Stimulated activated CD8-positive, alpha-beta memory T cell treated with anti-CD3 and anti-CD28 coated beads, Interleukin-2, amount 100 ng/mL, for 48 hours (primary cell): ENCODE measurements at regions not wholly inside any gene's neighbourhood (a gene's known extent, or its start where the extent isn't known, plus 50 kb on each side); places are given as distances from the start of the nearest gene placed in this dataset.

Experiments
- DNase-seq, 2 donors: peaks; one replicate each; pipeline ENCODE4 v3.0.0-alpha.2; 2020; ENCODE audit warnings: low read depth in 2 of 2

DNA sequence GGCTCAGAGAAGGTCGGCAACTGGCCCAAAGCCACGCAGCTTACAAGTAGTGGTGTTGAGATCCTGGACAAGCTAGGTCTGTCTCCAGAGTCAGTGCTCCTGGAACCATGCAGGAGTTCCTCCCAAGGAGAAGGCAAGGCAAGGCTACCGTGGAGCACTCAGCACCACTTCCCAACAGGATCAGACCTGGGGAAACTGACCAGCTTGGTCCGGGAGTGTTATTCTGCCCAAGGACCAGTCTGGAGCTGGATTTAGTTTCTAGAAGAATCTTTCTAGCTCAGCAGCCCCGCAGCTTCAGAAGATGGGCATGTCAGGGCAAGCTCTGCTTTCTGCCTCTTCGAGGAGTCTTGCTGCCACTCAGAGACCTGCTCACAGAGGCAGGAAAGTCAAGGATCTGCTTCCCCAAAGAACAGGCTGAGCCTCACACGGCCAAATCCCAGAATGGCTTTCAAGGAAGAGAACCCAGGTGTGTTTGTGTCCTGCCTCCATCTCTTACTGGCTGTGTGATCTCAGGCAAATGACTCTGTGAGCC, 302.8 kb downstream of the MATN1 start:
- DNase-seq, result no peak

DNA sequence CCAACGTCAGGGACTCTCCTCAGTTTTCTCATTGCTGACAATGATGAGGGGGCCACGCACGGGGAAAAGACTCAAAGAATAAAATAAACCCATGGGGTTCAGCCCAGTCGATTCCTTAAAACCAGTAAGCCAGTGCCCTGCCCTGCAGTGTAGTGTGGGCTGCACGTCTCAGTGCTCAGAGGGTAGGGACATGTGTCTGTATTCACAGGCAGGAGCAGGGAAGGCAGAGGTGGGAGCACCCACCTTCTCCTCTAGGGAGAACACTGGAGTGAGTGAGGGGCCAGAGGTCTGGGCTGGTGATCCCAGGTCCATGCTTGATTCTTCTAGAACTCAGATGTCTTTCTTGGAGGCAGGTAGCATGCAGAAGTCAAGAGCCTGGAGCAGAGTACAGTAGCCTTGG, 303.6 kb downstream of the MATN1 start:
- DNase-seq, result no peak

DNA sequence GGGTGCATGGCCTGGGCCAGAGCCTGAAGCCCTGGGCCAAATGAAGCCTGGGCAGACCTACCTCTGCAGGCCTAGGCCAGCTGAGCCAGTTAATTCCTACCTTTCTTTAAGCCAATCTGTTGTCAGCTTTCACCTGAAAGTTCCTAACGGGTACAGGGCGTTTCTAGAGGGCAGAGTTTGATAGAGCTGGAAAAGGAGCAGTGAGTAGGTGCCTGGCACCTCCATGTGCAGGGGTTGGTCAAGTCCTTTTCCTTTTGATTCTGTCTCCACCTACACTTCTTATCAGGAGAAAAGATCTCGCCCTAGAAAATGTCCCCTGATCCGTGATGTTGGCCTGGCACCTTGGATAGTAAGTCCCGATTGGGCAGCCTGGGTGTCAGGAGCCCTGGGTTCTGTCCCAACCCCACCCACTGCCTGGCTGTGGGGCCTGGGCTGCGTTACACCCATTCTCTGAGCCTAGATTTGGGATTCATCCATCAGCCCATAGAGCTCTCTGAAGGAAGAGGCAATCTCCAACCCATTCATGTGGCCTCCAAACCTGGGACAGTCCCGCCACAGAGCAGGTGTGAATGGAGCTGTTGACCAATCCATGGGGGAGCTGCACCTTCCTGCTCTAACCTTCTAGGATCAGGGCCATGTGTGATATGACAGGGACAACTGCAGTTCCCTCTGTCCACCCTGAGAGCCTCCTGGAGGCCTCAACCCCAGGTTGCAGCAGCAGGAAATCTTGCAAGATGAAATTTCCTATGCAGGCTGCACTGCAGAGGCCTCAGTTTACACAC, 304.3 kb downstream of the MATN1 start:
- no peak for DNase-seq

DNA sequence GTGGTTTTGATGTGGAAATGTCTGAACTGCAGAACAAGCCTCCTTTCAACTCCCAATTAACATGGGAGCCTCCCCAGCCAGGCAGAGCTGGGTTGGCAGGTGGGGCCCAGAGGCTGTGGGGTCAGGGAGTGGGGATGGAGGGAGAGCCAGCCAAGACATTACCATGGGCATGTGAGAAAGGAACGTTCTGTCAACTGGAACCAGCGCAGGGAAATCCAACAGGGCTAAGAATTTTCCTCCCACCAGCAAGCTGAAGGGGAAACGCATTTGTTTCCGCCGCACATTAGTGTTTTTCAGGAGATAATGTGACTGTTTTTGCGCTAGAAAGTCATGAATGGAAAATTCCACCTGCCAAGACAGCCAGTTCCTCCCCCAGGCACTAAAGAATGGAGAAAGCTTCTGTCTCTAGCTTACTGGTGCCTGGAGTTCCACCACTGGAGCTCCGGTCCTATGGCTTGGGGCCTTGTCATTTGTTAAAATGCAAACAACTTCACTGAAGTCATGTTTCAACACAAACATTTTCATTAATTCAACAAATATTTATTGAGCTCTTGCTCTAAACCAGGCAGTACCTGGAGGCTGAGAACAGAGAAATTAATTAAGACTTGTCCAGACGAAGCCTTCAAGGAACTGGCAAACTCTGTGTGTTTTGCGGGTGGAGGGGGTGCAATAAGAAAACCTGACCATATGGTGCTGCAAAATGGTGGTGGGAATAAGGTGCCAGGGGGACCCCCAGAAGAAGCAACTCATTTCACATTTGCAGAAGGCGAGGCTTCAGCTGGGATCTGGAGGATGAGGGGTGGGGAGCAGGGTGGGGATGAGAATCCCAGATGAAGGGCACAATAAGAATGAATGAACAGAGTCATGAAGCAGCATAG, 305.1 kb downstream of the MATN1 start:
- DNase-seq, result no peak

DNA sequence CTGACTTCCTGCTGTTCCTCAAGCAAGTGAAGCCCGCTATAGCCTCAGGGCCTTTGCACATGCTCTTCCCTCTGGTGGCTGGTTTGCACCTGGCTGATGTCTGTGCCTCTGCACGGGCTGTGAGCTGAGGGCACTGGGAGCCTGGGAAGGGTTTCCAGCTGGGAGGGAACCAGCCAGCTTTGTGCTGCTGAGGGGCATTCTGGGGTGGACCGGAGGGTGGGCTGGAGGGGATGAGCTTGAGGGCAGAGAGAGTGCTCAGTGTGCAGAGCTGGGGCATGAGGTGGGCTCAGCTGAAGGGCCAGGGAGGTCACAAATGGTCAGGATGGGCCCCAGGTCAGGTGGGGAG, 305.7 kb downstream of the MATN1 start:
- DNase-seq, result no peak

DNA sequence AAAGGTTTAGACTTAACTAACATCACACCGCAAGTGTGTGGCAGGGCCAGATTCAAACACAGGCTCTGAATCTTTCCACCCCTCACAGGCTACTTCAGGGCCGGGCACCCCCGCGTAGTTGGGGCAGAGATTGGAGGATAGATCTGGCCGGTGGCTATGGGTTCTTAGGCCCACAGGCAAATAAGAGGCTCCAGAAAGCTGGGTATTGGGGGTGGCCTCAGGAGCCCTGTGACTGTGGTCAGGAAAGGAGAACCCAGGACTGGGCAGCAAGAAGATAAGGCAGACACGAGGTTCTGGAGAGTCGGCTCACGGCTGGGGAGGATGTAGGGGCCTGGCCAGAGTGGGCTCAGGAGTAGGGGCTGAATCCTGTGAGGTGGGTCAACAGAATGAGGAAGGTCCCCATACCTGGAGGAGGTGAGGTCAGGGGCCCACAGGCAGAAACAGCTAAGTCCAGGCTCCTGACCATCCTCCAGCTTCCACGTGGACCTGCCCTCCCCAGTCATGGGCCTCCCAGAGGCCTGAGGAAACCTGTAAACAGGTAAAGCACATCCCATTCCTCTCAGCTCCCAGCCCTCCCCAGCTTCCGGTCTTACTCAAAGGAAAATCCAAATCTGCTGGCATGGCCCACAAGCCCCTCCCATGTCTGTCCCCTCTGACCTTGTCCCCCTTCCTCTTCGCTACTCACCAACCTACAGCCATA, 306.2 kb downstream of the MATN1 start:
- DNase-seq, result no peak

DNA sequence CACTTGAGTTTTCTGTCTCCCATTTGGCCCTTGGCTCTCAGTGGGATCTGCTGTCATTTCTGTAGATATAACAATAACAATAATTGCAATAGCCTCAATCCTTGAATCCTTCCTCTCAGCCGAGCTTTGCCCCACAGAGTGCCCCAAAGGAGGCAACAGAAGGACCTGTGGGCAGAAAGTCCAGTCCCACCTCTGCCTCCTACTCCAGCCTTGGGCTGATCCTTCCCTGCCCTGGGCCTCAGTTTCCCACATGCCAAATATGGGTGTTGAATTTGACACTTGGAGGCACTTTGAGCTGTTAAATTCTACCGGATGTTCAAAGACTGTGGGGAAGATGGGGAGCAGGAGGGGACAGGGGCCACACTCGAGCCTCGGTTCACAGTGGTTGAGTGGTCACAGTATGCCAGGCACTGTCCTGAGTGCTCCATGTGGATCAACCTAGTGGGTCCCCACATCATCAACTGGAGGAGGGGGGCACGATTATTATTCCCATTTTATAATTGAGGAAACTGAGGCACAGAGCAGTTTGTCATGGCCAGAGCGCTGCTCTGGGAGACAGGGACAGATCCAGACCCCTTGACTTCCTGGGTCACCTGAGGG, 307.1 kb downstream of the MATN1 start:
- no peak for DNase-seq

DNA sequence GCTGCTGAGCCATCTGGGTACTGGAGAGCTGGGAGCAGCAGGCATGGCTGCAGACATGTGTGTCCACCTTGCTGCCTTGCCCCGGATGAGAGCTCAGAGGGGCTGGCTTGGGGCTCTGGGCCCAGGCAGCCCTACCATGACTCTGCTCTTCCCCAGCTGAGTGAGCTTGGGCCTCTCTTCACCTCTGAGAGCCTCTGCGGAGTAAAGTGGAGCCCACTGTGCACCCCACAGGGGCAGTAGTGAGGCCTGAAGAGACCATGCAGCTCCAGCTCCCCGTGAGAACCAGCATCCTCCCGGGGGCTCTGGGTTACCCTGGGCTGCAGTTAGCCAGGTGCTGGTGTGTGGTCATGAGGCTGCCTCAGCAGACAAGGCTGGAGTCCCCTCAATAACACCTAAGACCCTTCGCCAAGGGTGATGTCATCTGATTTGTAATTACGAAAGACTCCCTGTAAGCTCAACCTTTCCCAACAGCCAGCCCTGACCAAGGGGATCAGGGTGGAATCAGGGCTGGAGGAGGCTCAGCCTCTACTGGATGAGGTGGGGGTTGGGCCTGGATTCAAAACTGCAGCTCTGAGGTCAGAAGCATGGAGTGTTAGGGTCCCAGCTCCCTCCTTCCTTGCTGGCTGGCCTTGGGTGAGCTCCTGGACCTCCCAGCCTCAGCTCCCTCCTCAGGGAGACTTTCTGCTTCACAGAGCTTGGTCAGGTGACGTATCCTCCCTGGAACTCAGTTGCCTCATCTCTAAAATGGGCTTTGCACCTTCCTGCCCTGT, 308.0 kb downstream of the MATN1 start:
- DNase-seq, result no peak

DNA sequence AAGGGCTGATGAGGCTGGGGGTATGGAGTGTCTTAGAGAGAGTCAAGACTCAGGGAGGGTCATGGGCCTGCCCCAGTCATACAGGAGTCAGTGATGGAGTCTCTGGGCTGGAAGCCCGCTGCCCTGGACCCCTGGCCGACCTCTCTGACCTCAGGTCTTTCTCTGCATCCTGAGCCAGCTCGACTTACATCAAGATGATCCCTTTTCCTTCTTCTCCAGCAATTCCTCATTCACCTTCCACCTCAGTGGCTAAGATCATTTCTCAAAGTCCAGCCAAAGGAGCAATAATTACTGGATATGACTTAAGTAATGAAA, 308.6 kb downstream of the MATN1 start:
- DNase-seq, result no peak

DNA sequence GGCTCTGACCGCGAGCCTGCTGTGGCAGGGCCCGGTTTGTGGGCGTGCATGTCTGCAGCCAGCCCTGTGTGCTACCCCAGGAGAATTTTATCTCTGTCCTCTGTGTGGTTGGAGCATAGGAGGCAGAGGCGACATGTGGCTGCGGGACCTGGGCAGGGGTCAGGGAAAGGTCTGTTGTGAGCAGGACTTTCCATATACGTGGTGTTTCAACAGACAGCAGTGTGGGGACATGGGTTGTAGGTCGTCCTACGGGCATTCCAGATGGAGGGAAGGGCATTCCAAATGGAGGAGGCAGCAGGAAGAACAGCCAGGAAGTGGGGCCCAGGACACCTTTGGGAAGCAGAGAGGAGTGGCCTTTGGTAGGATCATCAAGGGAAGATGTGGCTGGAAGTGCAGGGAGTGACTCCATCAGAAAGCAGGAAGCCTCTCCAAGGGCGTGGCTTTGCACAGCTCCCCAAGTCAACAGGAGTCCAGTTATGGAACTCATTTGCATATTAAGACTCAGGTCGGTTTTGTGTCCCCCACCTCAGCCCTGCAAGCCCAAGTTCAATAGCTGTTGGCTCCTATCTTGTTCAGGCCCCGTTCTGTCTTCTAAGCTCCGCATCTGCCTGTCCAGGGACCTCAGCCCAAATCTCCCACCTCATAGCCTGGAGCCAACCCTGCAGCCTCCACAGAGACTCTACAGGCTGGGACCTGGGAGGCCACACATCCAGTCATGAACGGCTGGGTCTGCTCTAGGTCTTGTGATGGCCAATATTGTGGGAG, 309.1 kb downstream of the MATN1 start:
- no peak for DNase-seq

DNA sequence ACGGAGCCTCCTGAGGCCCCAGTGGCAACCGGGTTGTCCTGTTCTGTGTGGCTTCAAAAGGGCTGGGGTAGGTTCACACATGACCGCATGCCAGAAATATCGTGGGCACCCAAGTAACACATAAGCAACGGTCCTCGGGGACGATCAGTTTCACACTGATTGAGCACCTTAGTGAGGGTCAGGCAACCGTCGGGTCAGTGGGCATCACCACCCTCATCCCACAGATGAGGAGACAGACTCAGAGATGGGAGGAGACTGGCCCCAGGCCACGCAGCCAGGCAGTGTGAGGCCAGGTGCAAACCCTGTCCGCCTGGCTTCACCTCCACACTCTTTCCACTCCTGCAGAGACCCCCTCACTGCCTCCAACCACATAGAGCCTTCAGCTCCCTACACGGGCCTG, 309.8 kb downstream of the MATN1 start:
- no peak for DNase-seq

DNA sequence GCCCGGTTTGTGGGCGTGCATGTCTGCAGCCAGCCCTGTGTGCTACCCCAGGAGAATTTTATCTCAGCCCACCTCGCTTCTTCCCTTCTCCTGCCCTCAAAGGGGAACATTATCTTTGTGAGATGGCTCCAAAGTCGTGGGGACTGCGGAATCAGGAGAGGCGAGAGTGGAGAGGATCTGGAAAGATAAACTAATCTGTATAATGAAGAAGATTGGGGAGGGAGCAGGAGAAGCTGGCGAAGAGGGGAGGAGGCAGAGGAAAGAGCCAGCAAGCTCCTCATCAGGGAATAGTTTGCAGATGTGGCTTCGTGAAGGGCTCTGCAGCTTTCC, 310.3 kb downstream of the MATN1 start:
- no peak for DNase-seq

DNA sequence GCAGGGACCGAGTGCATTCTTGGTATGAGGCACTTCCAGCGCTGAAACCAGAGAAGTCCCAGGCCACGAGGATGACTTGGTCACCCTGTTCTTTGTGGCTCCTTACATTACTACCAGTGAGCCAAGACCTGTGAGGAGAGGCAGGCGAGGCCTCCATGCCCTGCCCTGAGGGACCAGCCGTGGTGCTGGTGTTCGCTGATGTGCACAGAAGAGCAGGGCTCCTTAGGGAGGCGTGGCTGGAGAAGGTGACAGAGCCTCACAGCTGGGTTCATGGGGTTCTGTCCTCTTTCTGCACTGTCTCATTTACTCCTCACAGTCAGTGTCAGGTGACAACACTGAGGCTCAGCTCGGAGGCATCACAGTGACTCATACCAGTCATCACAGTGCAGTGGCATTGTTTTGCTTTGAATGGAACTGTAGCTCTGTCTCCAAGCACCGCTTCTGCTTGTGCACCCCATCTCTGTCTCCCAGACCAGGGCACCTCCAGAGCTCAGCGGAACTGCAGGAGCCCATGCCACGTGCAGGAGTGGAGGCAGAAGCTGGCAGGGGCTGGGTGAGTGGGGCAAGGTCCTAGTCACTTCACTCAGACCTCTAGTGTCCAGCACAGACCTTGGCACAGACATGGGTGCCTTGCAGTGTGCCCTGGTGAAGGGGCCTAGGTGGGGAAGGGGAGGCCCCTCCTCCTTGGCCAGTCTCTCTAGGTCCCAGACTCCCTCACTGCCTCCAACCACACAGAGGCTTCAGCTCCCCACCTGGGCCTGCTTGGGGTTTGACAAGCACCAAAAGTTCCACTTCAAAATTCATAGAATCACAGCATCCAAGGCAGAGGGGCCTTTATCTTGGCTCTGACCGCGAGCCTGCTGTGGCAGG, 310.9 kb downstream of the MATN1 start:
- no peak for DNase-seq

DNA sequence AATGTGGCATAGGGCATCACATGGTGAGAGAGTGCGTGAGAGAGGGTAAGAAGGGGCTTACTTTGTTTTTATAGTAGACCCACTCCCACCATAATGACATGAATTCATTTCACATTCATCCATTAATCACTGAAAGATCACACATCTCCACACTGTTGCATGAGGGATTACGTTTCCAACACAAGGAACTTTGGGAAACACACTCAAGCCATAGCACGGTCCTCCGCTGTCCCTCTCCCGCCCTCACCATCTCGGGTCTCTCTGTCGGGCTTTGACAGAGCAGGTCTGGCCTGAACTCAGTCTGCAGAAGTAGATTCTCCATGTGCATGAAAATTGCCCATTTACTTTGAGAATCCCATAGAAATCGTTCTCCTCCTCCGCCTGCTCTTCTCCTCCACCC, 312.2 kb downstream of the MATN1 start:
- no peak for DNase-seq

DNA sequence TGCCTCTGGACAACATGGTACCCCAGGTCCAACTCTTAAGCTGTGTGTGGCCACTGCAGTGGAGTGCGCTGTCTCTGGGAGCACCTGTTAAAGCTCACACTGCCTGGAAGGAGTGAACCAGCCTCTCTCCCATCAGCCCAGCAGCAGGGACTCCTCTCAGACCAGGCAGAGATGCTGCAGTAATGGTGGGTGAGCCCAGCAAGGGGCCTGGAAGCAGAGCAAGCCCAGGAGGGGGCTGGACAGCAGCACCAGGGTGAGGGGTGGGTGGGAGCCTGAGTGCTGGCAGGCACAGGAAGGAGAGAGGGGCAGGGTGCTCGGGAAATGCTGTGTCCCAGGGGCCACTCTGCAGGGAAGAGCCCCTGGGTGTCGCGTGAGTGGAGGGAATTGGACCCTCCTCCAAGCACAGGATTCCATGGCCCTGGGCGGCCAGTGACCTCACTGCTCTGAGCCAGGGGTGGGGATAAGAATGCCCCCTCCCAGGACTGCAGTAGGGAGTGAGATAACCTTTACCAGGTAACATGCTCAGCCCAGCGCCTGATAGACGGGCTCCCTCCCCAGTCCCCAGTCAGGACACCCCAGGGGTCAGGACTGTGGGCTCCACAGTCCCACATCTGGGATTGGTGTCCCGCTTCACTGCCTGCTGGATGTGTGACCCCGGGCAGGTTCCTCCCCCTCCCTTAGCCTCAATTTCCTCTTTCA, 313.1 kb downstream of the MATN1 start:
- no peak for DNase-seq

DNA sequence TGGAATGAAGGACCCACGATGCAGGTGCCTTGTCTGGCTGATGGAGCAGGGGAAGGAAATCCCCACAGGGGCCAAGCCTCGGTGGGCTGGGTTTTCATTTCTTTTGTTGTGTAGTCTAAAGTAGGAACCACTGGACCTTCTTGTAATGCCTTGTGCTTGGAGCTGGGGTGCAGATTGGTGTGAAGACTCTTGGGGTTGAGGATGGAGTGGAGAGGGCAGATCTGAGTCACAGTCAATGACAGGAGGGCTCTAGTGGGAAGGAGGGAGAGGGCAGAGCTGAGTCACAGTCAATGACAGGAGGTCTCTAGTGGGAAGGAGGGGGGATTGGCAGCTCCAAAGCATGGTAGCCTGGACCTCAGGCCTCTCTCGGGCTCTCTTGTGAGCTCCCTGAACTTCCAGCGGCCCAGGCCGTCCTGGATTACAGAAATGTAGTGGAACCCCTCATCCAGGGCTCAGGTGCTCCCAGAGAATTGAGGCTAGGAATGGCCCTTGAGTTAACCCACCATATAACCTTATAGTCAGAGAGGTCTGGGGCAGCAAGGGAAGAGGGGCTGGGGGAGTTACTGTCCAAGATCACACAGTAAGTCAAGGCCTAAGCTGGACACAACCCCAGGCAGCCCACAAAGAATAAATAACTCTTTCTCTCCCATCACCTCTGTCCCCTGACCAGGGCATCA, 313.8 kb downstream of the MATN1 start:
- DNase-seq, result no peak

DNA sequence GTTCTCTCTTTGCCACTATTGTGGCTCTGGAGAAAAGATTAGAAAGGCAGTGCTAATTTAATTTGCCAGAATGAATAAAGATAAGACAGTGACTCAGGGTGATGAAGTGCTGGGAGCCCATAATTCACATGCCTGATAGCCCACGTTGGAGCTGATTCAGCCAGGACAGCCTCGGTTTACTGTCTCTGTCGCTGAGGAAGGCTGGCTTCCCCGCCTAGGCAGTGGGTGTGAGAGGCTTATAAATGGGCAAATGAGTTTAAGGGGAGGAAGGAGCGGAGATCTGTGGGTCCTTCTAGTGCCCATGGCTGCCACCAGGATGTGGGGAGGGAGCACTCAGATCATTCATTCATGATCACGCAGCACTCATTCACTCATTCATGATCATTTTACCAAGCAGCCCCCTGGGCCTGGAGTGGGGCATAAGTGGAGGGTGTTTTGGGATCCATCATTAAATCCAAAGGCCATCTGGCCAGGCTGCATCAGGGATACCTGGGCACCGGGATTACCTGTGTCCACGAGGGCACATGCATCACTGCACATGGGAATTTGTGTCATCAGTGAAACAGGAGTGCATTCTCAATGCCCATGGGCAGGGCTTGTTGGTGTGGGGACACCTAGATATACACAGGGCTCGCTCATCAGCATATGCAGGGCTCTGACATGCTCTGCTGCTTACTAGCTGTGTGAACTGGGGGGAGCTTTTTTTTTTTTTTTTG, 315.4 kb downstream of the MATN1 start:
- DNase-seq, result no peak
